Kasumi-1 (cell line): ENCODE measurements at regions not wholly inside any gene's neighbourhood (a gene's known extent, or its start where the extent isn't known, plus 50 kb on each side); places are given as distances from the start of the nearest gene placed in this dataset.
"Not testable (repeated sequence)": the region's sequence is repeated elsewhere in the genome, so short reads cannot be mapped to it uniquely, and the experiment has no call there.

Experiments used
- DNase-seq, 2 experiments: peaks; one replicate each; lab custom pipeline; 2025; lab: John Stamatoyannopoulos, UW

DNA sequence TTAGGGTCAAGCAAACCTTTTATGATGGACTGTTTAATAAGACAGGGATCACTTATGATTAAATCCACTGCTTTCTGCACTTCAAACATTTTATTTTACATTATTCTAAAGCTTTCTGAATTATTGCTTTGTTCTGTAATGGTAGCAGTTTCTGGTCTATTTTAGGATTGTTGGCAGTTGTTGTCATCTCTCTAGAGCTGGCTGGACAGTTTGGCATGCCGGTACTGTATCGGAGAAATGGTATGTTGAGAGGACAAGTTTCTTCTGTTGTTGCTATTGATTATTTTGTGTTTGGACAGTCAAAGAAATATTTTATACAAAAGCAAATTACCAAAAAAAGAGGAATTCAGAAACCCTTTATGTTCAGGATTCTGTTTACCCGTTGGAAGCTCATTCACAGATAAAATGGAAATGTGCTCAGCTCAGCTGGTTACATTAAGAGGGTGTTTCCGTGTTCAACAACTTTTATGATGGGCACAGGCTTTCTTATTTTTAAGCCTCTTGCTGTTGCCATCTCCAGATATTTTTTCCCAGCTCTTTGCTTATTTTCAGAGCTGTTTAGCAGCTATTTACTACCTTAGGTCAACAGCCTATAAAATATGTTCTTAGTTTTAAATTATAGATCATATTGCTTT lies 214.6 kb upstream of the IGFBP7 start:
- no peak for DNase-seq

GRCh38 chr4:57320849-57321248 lies 210.7 kb upstream of the IGFBP7 start:
- no peak for DNase-seq

DNA sequence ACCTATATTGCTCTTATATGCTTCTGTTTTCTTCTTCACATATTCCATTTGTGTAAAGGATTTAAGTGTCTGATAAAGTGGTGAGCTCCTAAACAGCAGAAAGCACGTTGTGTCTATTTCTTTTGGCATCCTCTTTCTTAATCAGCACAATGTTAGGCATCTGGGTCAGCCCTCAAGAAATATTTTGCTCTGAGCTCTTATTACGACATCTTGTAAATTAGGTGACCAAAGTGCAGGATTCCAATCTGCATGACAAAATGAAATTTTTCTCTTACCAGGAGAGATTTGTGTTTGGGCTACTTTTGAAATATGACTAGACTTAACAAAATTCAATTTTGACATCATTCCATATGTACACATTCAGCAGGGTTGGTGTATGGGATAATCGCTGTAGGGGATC lies 210.0 kb upstream of the IGFBP7 start:
- DNase-seq, result no peak

DNA sequence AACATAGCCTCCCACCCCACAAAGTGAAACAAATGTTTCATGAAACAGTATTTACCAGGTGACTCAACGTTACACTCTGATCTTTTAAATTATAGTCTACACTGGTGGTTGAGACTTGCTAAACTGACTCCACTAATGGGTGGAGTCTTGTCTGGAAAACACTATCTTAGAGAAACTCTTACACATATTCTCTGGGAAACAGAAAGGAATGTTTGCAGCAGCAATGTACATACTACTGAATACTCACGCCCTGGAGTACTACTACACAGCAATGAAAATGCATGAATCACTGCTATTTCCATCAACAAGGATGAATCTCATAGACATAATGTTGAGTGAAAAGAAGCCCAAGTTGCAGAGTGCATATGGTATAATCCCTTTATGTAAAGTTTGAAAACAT lies 208.5 kb upstream of the IGFBP7 start:
- no peak for DNase-seq

DNA sequence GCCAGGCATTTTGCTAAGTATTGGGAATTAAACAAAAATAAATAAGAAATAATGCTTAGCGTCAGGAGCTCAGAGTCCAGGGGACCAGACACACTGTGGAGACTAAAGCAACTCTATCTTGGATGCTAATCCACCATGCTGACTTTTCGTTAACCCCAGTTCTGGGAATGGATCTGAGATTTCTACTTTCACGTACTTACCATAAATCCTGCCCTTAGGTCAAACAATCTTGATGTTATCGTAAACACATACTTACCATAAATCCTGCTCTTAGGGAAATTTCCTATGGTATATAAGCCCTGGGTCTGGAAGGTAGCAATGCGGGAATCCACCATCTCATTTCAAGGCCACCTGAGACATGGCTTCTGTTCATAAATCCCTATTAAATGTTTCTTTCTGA lies 204.5 kb upstream of the IGFBP7 start:
- DNase-seq, result no peak

- no peak for DNase-seq
Observed at GRCh38 chr4:57312296-57312695, 202.1 kb upstream of the IGFBP7 start.

GRCh38 chr4:57309658-57310057 lies 199.5 kb upstream of the IGFBP7 start:
- DNase-seq, result no peak

GRCh38 chr4:57308301-57308700 lies 198.1 kb upstream of the IGFBP7 start:
- no peak for DNase-seq

DNA sequence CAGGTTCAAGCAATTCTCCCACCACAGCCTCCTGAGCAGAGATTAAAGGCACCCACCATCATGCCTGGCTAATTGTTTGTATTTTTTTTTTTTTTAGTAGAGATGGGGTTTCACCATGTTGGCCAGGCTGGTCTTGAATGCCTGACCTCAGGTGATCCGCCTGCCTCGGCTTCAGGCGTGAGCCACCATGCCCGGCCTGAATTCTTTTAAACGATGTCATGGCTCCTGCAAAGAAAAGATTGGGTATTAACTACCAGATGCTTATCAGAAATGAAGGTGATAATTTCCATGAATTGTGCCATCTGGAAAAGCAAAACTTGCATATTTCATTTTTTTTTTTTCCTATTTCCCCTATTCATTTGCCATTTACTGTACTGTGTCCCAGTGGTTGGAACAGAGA lies 195.7 kb upstream of the IGFBP7 start:
- DNase-seq, result no peak

DNA sequence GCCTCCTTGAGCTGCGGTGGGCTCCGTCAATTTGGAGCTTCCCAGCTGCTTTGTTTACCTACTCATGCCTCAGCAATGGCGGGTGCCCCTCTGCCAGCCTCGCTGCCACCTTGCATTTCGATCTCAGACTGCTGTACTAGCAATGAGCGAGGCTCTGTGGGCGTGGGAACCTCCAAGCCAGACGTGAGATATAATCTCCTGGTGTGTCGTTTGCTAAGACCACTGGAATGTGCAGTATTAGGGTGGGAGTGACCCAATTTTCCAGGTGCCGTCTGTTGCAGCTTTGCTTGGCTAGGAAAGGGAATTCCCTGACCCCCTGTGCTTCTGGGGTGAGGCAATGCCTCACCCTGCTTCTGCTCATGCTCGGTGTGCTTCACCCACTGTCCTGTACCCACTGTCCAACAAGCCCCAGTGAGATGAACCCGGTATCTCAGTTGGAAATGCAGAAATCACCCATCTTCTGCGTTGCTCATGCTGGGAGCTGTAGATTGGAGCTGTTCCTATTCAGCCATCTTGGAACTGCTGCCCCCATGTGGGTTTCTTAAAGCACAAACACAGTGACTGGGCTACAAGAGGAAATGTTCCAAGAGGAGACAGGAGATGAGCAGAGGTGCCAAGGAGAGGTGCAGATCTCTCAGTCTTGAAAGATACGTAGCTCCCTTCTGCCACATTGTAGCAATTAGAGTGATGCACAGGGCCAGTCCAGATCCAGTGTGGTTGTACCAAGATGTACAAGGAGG lies 193.0 kb upstream of the IGFBP7 start:
- DNase-seq, result peak in 1 of 2 experiments; percentile 25

DNA sequence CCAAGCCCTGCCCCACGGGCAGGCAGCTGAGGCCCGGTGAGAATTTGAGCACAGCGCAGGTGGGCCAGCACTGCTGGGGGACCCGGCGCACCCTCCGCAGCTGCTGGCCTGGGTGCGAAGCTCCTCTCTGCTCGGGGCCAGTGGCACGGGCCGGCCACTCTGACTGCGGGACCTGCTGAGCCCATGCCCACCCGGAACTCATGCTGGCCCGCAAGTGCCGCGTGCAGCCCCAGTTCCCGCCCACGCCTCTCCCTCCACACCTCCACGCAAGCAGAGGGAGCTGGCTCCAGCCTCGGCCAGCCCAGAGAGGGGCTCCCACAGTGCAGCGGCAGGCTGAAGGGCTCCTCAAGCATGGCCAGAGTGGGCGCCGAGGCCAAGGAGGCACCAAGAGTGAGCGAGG lies 190.1 kb upstream of the IGFBP7 start:
- DNase-seq, result not testable (repeated sequence)

DNA sequence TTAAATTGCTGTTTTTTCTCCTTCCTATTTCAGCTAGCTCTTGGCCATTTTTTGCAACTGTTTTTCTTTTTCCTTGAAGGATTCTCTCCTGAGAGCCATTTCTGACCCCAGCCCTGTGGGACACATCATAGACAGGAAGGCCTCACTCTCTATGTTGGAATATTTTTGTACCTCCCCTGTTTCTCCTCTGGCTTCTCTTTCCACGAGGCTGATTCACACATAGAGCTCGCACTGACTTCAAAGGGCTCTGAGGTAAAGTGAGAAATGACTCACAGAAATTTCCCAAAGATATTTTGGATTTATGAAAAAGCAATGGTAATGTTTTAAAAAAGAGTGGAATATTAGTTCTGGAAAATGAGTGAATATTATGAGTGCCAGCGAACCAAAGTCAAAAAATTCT lies 181.7 kb upstream of the IGFBP7 start:
- no peak for DNase-seq

DNA sequence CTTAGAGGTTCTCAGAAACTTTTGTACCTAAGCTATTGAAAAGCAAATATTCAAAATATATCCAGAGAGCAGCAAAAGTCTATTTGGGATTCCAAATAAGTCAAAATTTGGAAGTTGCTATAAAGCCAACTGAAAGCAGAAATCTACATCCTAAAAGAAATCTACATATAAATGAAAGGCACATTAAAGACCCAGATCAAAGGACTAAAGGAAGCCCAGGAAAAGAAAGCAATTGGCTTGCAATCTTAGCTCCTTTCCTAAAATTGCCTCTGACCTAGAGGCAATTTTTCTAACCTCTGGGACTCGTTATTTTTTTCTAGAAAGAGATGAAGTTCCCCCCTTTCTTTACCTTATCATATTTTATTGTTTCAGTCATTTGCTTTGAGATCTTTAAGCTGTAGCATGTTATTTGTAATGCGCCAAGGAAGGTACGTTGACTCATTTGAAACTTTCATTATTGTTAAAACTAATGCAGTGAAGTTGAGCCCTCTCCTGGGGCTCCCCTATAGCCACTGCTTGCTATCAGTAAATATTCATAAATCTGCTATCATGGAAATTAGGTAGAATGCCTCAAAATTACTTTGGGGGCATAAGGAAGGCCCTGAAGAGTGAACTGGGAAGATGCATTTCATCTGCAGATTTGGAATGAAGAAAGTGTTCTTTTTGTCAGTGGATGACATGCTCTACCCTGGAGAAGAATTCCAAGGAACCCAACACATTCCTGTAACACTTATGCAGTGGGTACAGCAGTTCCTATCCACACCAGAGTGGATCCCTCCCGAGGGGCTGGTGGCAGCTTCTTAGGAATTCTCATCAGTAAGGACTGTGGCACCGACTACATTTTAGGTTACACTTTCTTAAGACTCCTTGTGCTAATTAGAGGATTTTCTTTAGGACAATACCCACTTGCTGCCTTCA lies 177.8 kb upstream of the IGFBP7 start:
- DNase-seq, result no peak

- DNase-seq, result no peak
Observed at GRCh38 chr4:57282933-57283310, 172.7 kb upstream of the IGFBP7 start.

- DNase-seq, result no peak
Observed at GRCh38 chr4:57280481-57280880, 170.3 kb upstream of the IGFBP7 start.

DNA sequence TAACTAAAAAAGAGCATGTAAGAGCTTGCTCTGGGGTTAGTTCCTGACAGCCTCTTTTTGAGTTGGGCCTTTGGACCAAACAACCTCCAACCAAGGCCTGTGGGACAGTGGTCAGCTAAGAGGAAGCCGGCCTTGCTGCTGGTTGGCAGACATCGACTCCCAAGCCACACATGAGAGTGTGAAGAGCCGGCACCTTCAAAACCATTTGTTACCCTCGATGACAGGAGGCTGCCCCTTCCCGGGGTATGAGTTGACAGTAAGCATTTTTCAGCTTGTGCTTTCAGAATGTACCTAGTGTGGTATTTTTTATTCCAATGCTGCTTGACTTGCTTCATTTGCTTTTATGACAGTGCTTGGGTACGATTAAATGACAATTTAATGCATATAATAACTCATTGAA lies 168.6 kb upstream of the IGFBP7 start:
- DNase-seq, result no peak

DNA sequence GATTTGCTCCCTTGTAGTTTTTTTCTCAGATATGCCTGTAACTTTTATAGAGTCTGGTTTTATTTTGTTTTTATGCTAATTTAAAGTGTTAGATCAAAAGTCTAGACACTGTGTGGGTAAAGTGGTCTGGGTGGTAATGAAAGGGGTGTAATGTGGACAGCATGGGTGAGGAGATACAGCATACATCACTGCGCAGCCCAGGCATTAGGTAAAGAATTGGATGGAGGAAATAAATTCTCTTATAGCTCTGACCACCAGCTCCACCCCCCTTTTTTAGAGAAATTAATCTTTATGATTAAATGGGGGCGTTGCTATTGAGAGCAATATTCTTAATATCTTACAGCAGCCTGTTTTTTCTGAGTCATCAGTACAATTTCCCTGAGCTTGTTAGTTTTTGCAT lies 163.9 kb upstream of the IGFBP7 start:
- no peak for DNase-seq

- DNase-seq, result no peak
Observed at GRCh38 chr4:57270346-57270745, 160.2 kb upstream of the IGFBP7 start.

DNA sequence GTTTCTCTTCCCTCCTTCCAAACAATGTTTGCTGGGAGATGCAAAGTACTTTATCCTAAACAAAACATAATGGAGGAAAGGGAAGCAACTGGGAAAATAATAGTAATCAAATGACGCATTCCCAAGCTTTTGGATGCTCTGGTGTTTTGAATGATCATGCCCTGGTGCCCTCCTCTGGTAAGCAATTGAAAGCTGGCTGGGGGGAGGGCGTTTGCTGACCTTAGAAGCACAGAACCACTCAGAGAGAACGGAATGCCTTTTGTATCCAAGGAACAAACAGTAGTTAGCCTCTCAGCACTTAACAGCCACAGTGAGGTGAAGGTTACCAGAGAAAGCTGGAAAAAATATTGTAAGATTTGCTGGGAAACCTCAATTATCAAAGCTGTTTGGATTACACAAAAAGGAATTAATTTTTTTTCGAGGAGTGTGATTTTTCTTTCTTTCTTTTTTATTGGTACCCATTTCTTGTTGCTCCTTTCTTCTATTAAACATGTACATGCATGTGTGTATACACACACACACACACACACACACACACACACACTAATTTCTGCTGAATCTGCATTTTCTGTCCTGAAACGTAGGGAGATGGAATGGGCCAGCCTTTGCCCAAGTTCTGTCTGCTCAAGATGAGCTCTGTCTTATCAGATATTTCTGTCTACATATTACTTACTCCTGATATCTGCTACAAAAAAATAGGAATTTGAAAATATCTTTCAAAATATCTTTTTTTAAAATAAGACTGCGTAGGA lies 155.8 kb upstream of the IGFBP7 start:
- DNase-seq, result no peak

- DNase-seq, result no peak
Observed at GRCh38 chr4:57254754-57255153, 144.6 kb upstream of the IGFBP7 start.

DNA sequence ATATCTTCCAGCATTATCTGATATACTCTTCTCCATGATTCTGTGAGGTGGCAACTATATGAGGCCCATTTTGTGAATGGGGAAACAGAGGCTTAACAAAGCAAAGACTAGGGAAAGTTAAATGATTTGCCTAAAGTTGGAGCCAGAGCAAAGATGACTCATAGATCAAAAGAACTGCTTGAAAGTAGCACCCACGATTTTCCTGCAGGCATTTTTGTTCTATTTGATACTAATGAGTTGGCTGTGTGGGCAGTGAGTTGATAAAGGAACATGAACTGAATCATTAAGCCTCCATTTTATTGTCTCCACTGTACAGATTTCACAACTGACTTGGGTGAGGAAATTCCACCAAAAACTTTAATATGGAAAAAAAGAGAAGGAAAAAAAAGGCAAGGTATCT lies 138.9 kb upstream of the IGFBP7 start:
- DNase-seq, result no peak

- DNase-seq, result no peak
Observed at GRCh38 chr4:57243076-57243475, 132.9 kb upstream of the IGFBP7 start.
